Transverse colon (tissue), 4 donors: ENCODE measurements at regions not wholly inside any gene's neighbourhood (a gene's known extent, or its start where the extent isn't known, plus 50 kb on each side); places are given as distances from the start of the nearest gene placed in this dataset.

Source experiments
- POLR2AphosphoS5 ChIP-seq, 3 donors: sonication (generic); formaldehyde crosslinking; IDR thresholded peaks; one replicate each; pipeline ENCODE4 v1.6.1; 2016; ENCODE audit warnings: antibody characterized with exemption in 3 of 3
- TF ChIP-seq, protein P1 (sequence below), 5 experiments: fragments of 200-600 bp in 3 of 5; fragments of 450-650 bp in 2 of 5; sonication (generic) in 3 of 5; IDR thresholded peaks; 1 replicate in 2 of 5; 2 replicates in 3 of 5; pipeline ENCODE4 v1.5.1; 2016 to 2017; ENCODE audit warnings: antibody characterized with exemption in 5 of 5, inconsistent platforms in 3 of 5, mild to moderate bottlenecking in 2 of 5, moderate library complexity in 1 of 5

DNA sequence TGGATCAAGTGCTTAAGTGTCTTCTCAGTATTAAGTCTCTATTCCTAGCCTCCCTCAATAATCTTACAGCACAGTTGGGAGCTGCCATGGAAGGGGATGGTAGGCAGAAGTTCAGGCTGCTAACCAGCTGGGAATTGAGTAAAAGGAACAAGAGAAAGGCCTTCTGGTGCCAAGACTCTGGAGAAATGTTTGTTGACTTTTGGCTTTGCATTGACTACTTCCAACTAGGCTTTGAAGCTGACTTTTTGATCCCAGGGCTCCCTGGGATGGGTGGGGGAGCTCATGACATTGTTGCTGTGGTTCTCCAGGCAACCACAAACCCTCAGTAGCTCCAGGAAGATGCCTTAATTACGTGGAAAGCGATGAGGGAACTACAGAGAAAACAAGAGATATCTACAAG is 85.2 kb upstream of the HTR4 start:
- TF ChIP-seq POLR2AphosphoS5 (IDR thresholded peaks at IDR 0.05) = no peak
- TF ChIP-seq, protein P1, sequence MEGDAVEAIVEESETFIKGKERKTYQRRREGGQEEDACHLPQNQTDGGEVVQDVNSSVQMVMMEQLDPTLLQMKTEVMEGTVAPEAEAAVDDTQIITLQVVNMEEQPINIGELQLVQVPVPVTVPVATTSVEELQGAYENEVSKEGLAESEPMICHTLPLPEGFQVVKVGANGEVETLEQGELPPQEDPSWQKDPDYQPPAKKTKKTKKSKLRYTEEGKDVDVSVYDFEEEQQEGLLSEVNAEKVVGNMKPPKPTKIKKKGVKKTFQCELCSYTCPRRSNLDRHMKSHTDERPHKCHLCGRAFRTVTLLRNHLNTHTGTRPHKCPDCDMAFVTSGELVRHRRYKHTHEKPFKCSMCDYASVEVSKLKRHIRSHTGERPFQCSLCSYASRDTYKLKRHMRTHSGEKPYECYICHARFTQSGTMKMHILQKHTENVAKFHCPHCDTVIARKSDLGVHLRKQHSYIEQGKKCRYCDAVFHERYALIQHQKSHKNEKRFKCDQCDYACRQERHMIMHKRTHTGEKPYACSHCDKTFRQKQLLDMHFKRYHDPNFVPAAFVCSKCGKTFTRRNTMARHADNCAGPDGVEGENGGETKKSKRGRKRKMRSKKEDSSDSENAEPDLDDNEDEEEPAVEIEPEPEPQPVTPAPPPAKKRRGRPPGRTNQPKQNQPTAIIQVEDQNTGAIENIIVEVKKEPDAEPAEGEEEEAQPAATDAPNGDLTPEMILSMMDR (IDR thresholded peaks at IDR 0.05) = no peak
